MM.1S (cell line): ENCODE measurements at regions not wholly inside any gene's neighbourhood (a gene's known extent, or its start where the extent isn't known, plus 50 kb on each side); places are given as distances from the start of the nearest gene placed in this dataset.

Experiments
- DNase-seq: peaks from one replicate; pipeline ENCODE4 v3.0.0-alpha.2; 2015
- H2AFZ ChIP-seq: fragments of 300-600 bp; sonication (generic); 2 replicates; pipeline ENCODE4 v1.6.0; 2016; ENCODE audit warnings: antibody characterized with exemption, low read length
- H3F3A ChIP-seq: fragments of 300-600 bp; sonication (generic); 2 replicates; pipeline ENCODE4 v1.6.1; 2016; ENCODE audit warnings: mild to moderate bottlenecking, antibody characterized with exemption, low read length, moderate library complexity, mixed read lengths; ENCODE audit not compliant: insufficient read depth
- H3K27ac ChIP-seq: fragments of 300-600 bp; sonication (generic); 2 replicates; pipeline ENCODE4 v1.5.1; 2016; ENCODE audit warnings: mild to moderate bottlenecking, low read length
- H3K27me3 ChIP-seq: fragments of 300-600 bp; sonication (generic); replicated peaks from 2 replicates; pipeline ENCODE4 v1.6.0; 2016; ENCODE audit warnings: low read length; ENCODE audit not compliant: insufficient read depth
- H3K36me3 ChIP-seq: fragments of 300-600 bp; sonication (generic); replicated peaks from 2 replicates; pipeline ENCODE4 v1.6.1; 2016; ENCODE audit warnings: mild to moderate bottlenecking, low read length, mixed read lengths; ENCODE audit not compliant: insufficient read depth
- H3K4me1 ChIP-seq: fragments of 300-600 bp; sonication (generic); 2 replicates; pipeline ENCODE4 v1.6.1; 2016; ENCODE audit warnings: low read length, mixed read lengths
- H3K4me2 ChIP-seq: fragments of 300-600 bp; sonication (generic); 2 replicates; pipeline ENCODE4 v1.6.0; 2016; ENCODE audit warnings: low read depth, low read length
- H3K4me3 ChIP-seq: fragments of 300-600 bp; sonication (generic); 2 replicates; pipeline ENCODE4 v1.5.1; 2016; ENCODE audit warnings: low read length, mixed read lengths
- H3K79me2 ChIP-seq: fragments of 300-600 bp; sonication (generic); 2 replicates; pipeline ENCODE4 v1.6.1; 2016; ENCODE audit warnings: mixed run types, low read length, mixed read lengths
- H3K9ac ChIP-seq: fragments of 300-600 bp; sonication (generic); 2 replicates; pipeline ENCODE4 v1.6.1; 2016; ENCODE audit warnings: low read length, mixed read lengths
- H3K9me2 ChIP-seq: fragments of 300-600 bp; sonication (generic); replicated peaks from 2 replicates; pipeline ENCODE4 v1.6.1; 2016; ENCODE audit warnings: mild to moderate bottlenecking, low read length, mixed read lengths; ENCODE audit not compliant: insufficient read depth
- H3K9me3 ChIP-seq: fragments of 300-600 bp; sonication (generic); replicated peaks from 2 replicates; pipeline ENCODE4 v1.6.1; 2016; ENCODE audit warnings: mild to moderate bottlenecking, low read length, mixed read lengths; ENCODE audit not compliant: insufficient read depth
- H4K20me1 ChIP-seq: fragments of 300-600 bp; sonication (generic); 2 replicates; pipeline ENCODE4 v1.6.1; 2016; ENCODE audit warnings: mild to moderate bottlenecking, low read length, moderate library complexity, mixed read lengths; ENCODE audit not compliant: insufficient read depth
- CTCF ChIP-seq: fragments of 300-600 bp; sonication (generic); IDR thresholded peaks from 2 replicates; pipeline ENCODE4 v1.5.1; 2016; ENCODE audit warnings: antibody characterized with exemption, low read length, mixed read lengths
- EZH2 ChIP-seq: fragments of 300-600 bp; sonication (generic); optimal IDR thresholded peaks from 2 replicates; pipeline ENCODE3; 2017; ENCODE audit warnings: low read depth, mild to moderate bottlenecking, antibody characterized with exemption, low read length, mixed read lengths
- EZH2phosphoT487 ChIP-seq: fragments of 300-600 bp; sonication (generic); IDR thresholded peaks from 2 replicates; pipeline ENCODE4 v1.6.1; 2018; ENCODE audit warnings: antibody characterized with exemption, low read length

GRCh38 chr13:100797921-100798320 is 123.3 kb upstream of the TMTC4 start:
- Histone ChIP-seq H3K4me1 (no peaks in the 10 kb centered on the region), H3K9me3 (no peaks in the 10 kb centered on the region), H3K27me3 (no peaks in the 10 kb centered on the region), H3K79me2 (no peaks in the 10 kb centered on the region), H3K9ac (no peak overlapping the region), H3K36me3 (no peaks in the 10 kb centered on the region), H3K4me2 (no peak overlapping the region), H3K4me3 (no peak overlapping the region), H3K9me2 (no peaks in the 10 kb centered on the region), H2AFZ (no peak overlapping the region), H3K27ac (no peak overlapping the region), H3F3A (no peaks in the 10 kb centered on the region), H4K20me1 (no peaks in the 10 kb centered on the region)
- DNase-seq: no peak
- TF ChIP-seq EZH2phosphoT487 (no peak), EZH2 (no peak), CTCF (no peak)

- H3K27me3 ChIP-seq: no peaks in the 10 kb centered on the region
- no peak overlapping the region for H3K9ac ChIP-seq
- no peak overlapping the region for H3K4me2 ChIP-seq
- 0 out of 2 replicates have a peak, but pooled peaks cover 5% of the 10 kb centered on the region for H3K4me1 ChIP-seq
- no peaks in the 10 kb centered on the region for H3K9me3 ChIP-seq
- no peak for DNase-seq
- H4K20me1 ChIP-seq: no peaks in the 10 kb centered on the region
- H3K4me3 ChIP-seq: no peak overlapping the region
- no peak overlapping the region for H3K27ac ChIP-seq
- no peaks in the 10 kb centered on the region for H3F3A ChIP-seq
- H3K9me2 ChIP-seq: no peaks in the 10 kb centered on the region
- H3K36me3 ChIP-seq: no peaks in the 10 kb centered on the region
- TF ChIP-seq EZH2: no peak
- TF ChIP-seq CTCF: no peak
- TF ChIP-seq EZH2phosphoT487: no peak
- H3K79me2 ChIP-seq: no peaks in the 10 kb centered on the region
- H2AFZ ChIP-seq: no peak overlapping the region
Observed at GRCh38 chr13:100796463-100796862, 121.9 kb upstream of the TMTC4 start.

- Histone ChIP-seq H4K20me1 (no peaks in the 10 kb centered on the region), H3F3A (peaks cover 7% of the 10 kb centered on the region), H3K9ac (no peak overlapping the region), H3K4me3 (no peak overlapping the region), H3K4me1 (peaks cover 17% of the 10 kb centered on the region), H3K36me3 (no peaks in the 10 kb centered on the region), H3K9me3 (no peaks in the 10 kb centered on the region), H3K27me3 (no peaks in the 10 kb centered on the region), H3K79me2 (no peaks in the 10 kb centered on the region), H2AFZ (no peak overlapping the region), H3K9me2 (no peaks in the 10 kb centered on the region), H3K4me2 (no peak overlapping the region), H3K27ac (no peak overlapping the region)
- TF ChIP-seq EZH2: no peak
- no peak for TF ChIP-seq CTCF
- no peak for TF ChIP-seq EZH2phosphoT487
- no peak for DNase-seq
Observed at GRCh38 chr13:100794575-100794974, 120.0 kb upstream of the TMTC4 start.
